GM19372 (cell line): ENCODE measurements at regions not wholly inside any gene's neighbourhood (a gene's known extent, or its start where the extent isn't known, plus 50 kb on each side); places are given as distances from the start of the nearest gene placed in this dataset.

ENCODE experiments used
- ATAC-seq: cut with Tn5 transposase; IDR thresholded peaks from one replicate; pipeline ENCODE4 v1.9.1; 2021; ENCODE audit warnings: mild to moderate bottlenecking, low read depth, moderate library complexity; ENCODE audit not compliant: unreplicated experiment

GRCh38 chr5:17690473-17690872 is 56.2 kb downstream of the TAF11L14 start:
- no peak for ATAC-seq

- ATAC-seq = no peak
Measured at GRCh38 chr5:17691762-17692161, 57.5 kb downstream of the TAF11L14 start.

- no peak for ATAC-seq
Measured at GRCh38 chr5:17694371-17694770, 60.1 kb downstream of the TAF11L14 start.

- no peak for ATAC-seq
Measured at GRCh38 chr5:17694914-17695313, 60.7 kb downstream of the TAF11L14 start.

GRCh38 chr5:17696627-17697026 is 62.4 kb downstream of the TAF11L14 start:
- no peak for ATAC-seq

GRCh38 chr5:17697671-17698070 is 63.4 kb downstream of the TAF11L14 start:
- ATAC-seq = no peak

GRCh38 chr5:17709011-17709710 is 74.9 kb downstream of the TAF11L14 start:
- ATAC-seq = no peak

- ATAC-seq = no peak
Measured at GRCh38 chr5:17713301-17713700, 79.0 kb downstream of the TAF11L14 start.

- ATAC-seq = no peak
Measured at GRCh38 chr5:17714186-17714585, 79.9 kb downstream of the TAF11L14 start.

GRCh38 chr5:17719592-17719991 is 85.3 kb downstream of the TAF11L14 start:
- ATAC-seq = no peak

- ATAC-seq = no peak
Measured at GRCh38 chr5:17720071-17720470, 85.8 kb downstream of the TAF11L14 start.

- ATAC-seq = no peak
Measured at GRCh38 chr5:17723876-17724275, 89.6 kb downstream of the TAF11L14 start.

- ATAC-seq = no peak
Measured at GRCh38 chr5:17727098-17727497, 92.8 kb downstream of the TAF11L14 start.

GRCh38 chr5:17730421-17730820 is 96.2 kb downstream of the TAF11L14 start:
- ATAC-seq = no peak

GRCh38 chr5:17732351-17732923 is 98.2 kb downstream of the TAF11L14 start:
- ATAC-seq = no peak

- ATAC-seq = no peak
Measured at GRCh38 chr5:17734011-17734410, 99.8 kb downstream of the TAF11L14 start.

GRCh38 chr5:17735761-17736160 is 101.5 kb downstream of the TAF11L14 start:
- no peak for ATAC-seq

- ATAC-seq = no peak
Measured at GRCh38 chr5:17737092-17737491, 102.8 kb downstream of the TAF11L14 start.

GRCh38 chr5:17738446-17738845 is 104.2 kb downstream of the TAF11L14 start:
- ATAC-seq = no peak

- ATAC-seq = no peak
Measured at GRCh38 chr5:17743580-17744435, 109.5 kb downstream of the TAF11L14 start.

GRCh38 chr5:17748201-17748600 is 113.9 kb downstream of the TAF11L14 start:
- no peak for ATAC-seq
